ENCODE measurements at regions not wholly inside any gene's neighbourhood (a gene's known extent, or its start where the extent isn't known, plus 50 kb on each side); places are given as distances from the start of the nearest gene placed in this dataset.

DNA sequence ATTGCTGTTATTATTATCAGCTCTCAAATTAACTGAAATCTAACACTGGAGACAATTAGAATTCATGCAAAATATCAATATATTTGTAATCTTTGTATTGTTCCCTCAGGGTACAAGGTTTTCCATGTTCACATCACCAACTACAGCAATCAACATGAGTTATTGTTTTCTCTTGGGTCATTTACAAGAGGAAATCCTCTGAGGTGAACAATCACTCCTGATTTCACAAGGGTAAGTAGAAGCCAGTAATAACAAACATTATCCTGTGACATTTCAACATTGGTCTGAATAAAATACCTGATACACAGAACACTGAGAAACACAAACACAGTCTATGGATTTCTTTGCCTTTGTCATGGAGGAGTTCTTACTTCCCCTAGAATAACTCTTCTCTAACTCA, 174.0 kb downstream of the SUCNR1 start:
- Histone ChIP-seq H3K9me3 (no peaks in the 10 kb centered on the region), H3K27ac (no peak overlapping the region), H3K4me1 (no peaks in the 10 kb centered on the region), H3K4me3 (no peak overlapping the region), H3K27me3 (no peaks in the 10 kb centered on the region), H3K36me3 (ENCODE audit: low read depth, missing control alignments) (no peaks in the 10 kb centered on the region)
- no peak for DNase-seq
- TF ChIP-seq POLR2A (IDR thresholded peaks at IDR 0.05): no peak
- TF ChIP-seq, protein P1, sequence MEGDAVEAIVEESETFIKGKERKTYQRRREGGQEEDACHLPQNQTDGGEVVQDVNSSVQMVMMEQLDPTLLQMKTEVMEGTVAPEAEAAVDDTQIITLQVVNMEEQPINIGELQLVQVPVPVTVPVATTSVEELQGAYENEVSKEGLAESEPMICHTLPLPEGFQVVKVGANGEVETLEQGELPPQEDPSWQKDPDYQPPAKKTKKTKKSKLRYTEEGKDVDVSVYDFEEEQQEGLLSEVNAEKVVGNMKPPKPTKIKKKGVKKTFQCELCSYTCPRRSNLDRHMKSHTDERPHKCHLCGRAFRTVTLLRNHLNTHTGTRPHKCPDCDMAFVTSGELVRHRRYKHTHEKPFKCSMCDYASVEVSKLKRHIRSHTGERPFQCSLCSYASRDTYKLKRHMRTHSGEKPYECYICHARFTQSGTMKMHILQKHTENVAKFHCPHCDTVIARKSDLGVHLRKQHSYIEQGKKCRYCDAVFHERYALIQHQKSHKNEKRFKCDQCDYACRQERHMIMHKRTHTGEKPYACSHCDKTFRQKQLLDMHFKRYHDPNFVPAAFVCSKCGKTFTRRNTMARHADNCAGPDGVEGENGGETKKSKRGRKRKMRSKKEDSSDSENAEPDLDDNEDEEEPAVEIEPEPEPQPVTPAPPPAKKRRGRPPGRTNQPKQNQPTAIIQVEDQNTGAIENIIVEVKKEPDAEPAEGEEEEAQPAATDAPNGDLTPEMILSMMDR (IDR thresholded peaks at IDR 0.05): no peak
- intact Hi-C loops (cut with DNase I; ENCODE audit: low total_unique reads): no loop called here

DNA sequence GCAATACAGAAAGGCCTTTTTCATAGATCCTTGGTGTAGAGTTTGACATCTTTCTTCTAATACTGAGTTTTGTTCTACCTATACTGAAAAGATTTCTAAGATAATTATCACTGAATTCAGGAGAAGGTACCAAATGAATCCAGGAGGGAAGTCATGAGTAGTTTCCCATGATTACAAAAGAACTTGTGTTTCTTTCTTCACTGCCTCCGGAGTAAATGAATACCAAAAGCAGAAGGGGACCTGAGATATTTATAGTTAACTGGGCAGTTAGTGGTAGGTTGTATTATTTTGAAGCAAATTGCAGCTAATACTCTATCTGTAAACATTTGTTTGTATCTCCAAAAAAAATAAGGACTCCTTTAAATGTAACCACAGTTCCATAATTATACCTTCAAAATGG, 175.4 kb downstream of the SUCNR1 start:
- Histone ChIP-seq H3K36me3 (ENCODE audit: low read depth, missing control alignments) (no peaks in the 10 kb centered on the region), H3K4me3 (no peak overlapping the region), H3K27me3 (no peaks in the 10 kb centered on the region), H3K9me3 (no peaks in the 10 kb centered on the region), H3K4me1 (no peaks in the 10 kb centered on the region), H3K27ac (no peak overlapping the region)
- DNase-seq: no peak
- intact Hi-C loops (cut with DNase I; ENCODE audit: low total_unique reads): no loop called here
- no peak for TF ChIP-seq POLR2A (IDR thresholded peaks at IDR 0.05)
- TF ChIP-seq, protein P1 (IDR thresholded peaks at IDR 0.05): no peak
- 71 to 76% methylated on average over 1 of the region's 1 CpG for WGBS, 2 donors

DNA sequence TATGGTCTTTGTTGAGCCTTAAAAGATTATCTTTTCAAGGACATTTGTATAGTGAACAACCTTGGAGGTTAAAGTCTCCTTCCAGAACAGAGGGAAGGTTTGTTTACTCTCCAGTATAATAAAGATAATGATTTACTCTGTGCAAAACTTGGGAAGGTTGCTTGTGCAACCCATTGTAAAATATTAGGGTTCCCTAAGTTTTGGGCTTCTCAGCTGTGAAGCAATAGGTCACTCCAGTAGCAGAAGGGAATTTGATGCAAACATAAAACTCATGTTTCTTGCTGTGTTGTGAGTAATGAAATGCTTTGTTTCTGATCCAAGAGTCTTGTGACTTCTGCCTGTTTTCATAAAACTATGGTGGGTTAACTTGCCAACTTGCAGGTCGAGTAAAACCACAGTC, 177.5 kb downstream of the SUCNR1 start:
- intact Hi-C loops (cut with DNase I; ENCODE audit: low total_unique reads): no loop called here
- WGBS, 2 donors: 79 to 85% methylated on average over 1 of the region's 1 CpG
- Histone ChIP-seq H3K4me1 (no peaks in the 10 kb centered on the region), H3K27ac (no peak overlapping the region), H3K9me3 (no peaks in the 10 kb centered on the region), H3K4me3 (no peak overlapping the region), H3K36me3 (ENCODE audit: low read depth, missing control alignments) (no peaks in the 10 kb centered on the region), H3K27me3 (no peaks in the 10 kb centered on the region)
- TF ChIP-seq, protein P1 (IDR thresholded peaks at IDR 0.05): no peak
- no peak for DNase-seq

DNA sequence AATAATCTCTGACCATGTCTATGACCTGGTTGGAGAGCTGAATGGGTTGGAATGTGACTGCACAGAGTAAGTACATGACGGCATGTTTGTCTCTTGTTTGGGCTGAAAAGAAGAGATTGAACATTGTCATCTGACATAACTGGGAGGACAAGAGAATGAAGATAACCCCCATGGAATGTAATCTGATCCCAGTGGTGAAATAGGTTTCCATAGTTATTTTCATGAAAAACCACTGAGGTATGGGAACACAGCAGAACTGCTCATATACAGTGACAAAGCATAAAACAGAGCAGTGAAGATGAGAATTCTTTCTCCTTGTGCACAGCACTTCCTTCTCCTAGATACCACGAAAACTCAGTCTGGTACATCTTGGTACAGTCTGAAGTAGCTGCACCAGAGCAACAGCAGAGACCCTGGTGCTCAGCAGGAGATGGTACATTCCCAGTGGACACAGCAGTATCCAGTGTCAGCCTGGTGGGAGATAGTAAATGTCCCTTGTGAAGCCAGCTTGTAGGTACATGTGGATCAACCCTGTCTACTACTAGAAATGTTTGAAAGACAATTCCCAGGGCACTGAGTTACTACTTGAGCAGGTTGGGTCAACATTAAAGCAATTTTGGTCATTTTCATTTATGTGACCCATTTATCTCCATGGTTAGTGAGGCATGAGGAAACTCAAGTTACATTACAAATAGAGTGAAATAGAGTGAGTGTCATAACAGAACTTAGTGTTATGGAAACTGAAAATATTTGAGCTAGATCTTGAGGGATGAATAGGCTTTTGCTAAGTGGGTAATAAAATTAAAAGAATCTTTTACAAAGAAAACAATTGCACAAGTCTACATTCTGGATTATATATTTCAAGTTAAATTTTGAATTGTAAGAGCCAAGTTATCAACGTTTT, 178.3 kb downstream of the SUCNR1 start:
- Histone ChIP-seq H3K27ac (no peak overlapping the region), H3K9me3 (no peaks in the 10 kb centered on the region), H3K4me3 (no peak overlapping the region), H3K27me3 (no peaks in the 10 kb centered on the region), H3K4me1 (no peaks in the 10 kb centered on the region), H3K36me3 (ENCODE audit: low read depth, missing control alignments) (no peaks in the 10 kb centered on the region)
- TF ChIP-seq, protein P1 (IDR thresholded peaks at IDR 0.05): no peak
- TF ChIP-seq POLR2A (IDR thresholded peaks at IDR 0.05): no peak
- DNase-seq: no peak
- intact Hi-C loops (cut with DNase I; ENCODE audit: low total_unique reads): no loop called here
- WGBS, 2 donors: 74 to 79% methylated on average over 3 of the region's 3 CpGs

DNA sequence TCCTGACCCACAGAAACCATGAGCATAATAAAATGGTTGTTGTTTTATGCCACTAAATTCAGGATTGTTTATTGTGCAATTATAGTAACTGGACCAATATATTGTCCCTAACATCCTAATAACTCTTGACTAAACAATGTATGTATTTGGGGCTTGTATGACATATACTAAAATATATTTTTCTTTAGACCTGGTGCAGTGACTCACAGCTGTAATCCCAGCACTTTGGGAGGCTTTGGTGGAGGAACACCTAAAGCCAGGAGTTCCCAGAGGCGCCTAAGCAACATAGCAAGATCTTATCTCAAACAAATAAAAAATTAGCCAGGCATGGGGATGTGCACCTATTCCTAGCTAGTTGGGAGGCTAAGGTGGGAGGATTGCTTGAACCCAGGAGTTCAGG, 180.4 kb downstream of the SUCNR1 start:
- Histone ChIP-seq H3K27me3 (no peaks in the 10 kb centered on the region), H3K36me3 (ENCODE audit: low read depth, missing control alignments) (no peaks in the 10 kb centered on the region), H3K27ac (no peak overlapping the region), H3K9me3 (no peaks in the 10 kb centered on the region), H3K4me3 (no peak overlapping the region), H3K4me1 (no peaks in the 10 kb centered on the region)
- intact Hi-C loops (cut with DNase I; ENCODE audit: low total_unique reads): no loop called here
- WGBS, 2 donors: 88 to 100% methylated on average over 1 of the region's 1 CpG
- DNase-seq: no peak
- TF ChIP-seq, protein P1 (IDR thresholded peaks at IDR 0.05): no peak
- no peak for TF ChIP-seq POLR2A (IDR thresholded peaks at IDR 0.05)
